Mucosa of descending colon (tissue), 3 donors: ENCODE measurements at regions not wholly inside any gene's neighbourhood (a gene's known extent, or its start where the extent isn't known, plus 50 kb on each side); places are given as distances from the start of the nearest gene placed in this dataset.
A peak's percentile ranks its signal among the peaks of the same experiment; 100 is the strongest.

Experiments
- ATAC-seq: fragments of 200-7000 bp; cut with Tn5 transposase; one replicate; pipeline ENCODE4 v1.9.1; 2020; ENCODE audit warnings: mild to moderate bottlenecking, moderate library complexity
- DNase-seq, 3 donors: peaks; one replicate each; pipeline ENCODE4 v3.0.0-alpha.2; 2020
- H3K36me3 ChIP-seq: fragments of 200-600 bp; one replicate; pipeline ENCODE4 v1.8.0; 2021; ENCODE audit warnings: low read depth, mild to moderate bottlenecking
- H3K4me1 ChIP-seq: fragments of 200-600 bp; one replicate; pipeline ENCODE4 v1.8.0; 2021; ENCODE audit warnings: low read depth, mild to moderate bottlenecking
- H3K4me3 ChIP-seq: fragments of 200-600 bp; one replicate; pipeline ENCODE4 v1.8.0; 2021; ENCODE audit warnings: mild to moderate bottlenecking
- H3K9me3 ChIP-seq: fragments of 200-600 bp; one replicate; pipeline ENCODE4 v1.8.0; 2021; ENCODE audit warnings: mild to moderate bottlenecking
- intact Hi-C, 2 donors: fragments of 100-400 bp; cut with DNase I in 1 of 2; cut with micrococcal nuclease in 1 of 2; formaldehyde crosslinking; loops; one replicate each; pipeline versions ENCODE4 v1.11.0 to v1.11.1; 2022; cut with DNase I, micrococcal nuclease
- TF ChIP-seq, protein P1 (sequence below): fragments of 200-600 bp; IDR thresholded peaks from one replicate; pipeline ENCODE4 v1.8.0; 2022; ENCODE audit warnings: antibody characterized with exemption, mild to moderate bottlenecking
- donor health status: DM: no; HTN: no; CAD: no; lungs with moderate emphysema.
- donor health status: DM: no; HTN: no; CAD: no.
- donor health status: DM: no; HTN: yes; CAD: no.

DNA sequence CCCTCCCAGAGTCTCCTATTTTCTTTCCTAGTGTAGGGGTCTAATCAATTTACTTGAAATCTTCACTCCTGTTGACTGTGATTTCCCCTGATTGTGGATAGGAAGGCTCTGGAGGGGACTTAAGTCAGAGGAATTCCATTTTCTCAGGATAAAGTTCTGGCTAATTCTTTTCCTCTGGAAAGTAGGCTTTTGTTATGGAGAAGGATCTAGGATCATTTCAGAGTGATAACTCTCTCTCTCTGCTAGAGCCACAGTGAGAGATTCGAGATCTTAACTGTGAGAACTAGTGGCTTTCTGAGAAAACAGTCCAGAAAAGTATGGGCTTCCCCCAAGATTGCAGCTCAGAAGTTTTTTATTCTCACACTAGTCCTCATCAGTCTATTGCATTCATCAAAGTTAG is 163.9 kb upstream of the TFPI start:
- DNase-seq (no peak), ATAC-seq (no peak)
- no peaks in the 10 kb centered on the region for H3K9me3 ChIP-seq
- H3K4me3 ChIP-seq: no peak overlapping the region
- intact Hi-C loops: no loop called here
- H3K36me3 ChIP-seq: no peaks in the 10 kb centered on the region
- TF ChIP-seq, protein P1, sequence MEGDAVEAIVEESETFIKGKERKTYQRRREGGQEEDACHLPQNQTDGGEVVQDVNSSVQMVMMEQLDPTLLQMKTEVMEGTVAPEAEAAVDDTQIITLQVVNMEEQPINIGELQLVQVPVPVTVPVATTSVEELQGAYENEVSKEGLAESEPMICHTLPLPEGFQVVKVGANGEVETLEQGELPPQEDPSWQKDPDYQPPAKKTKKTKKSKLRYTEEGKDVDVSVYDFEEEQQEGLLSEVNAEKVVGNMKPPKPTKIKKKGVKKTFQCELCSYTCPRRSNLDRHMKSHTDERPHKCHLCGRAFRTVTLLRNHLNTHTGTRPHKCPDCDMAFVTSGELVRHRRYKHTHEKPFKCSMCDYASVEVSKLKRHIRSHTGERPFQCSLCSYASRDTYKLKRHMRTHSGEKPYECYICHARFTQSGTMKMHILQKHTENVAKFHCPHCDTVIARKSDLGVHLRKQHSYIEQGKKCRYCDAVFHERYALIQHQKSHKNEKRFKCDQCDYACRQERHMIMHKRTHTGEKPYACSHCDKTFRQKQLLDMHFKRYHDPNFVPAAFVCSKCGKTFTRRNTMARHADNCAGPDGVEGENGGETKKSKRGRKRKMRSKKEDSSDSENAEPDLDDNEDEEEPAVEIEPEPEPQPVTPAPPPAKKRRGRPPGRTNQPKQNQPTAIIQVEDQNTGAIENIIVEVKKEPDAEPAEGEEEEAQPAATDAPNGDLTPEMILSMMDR: no peak
- no peaks in the 10 kb centered on the region for H3K4me1 ChIP-seq

DNA sequence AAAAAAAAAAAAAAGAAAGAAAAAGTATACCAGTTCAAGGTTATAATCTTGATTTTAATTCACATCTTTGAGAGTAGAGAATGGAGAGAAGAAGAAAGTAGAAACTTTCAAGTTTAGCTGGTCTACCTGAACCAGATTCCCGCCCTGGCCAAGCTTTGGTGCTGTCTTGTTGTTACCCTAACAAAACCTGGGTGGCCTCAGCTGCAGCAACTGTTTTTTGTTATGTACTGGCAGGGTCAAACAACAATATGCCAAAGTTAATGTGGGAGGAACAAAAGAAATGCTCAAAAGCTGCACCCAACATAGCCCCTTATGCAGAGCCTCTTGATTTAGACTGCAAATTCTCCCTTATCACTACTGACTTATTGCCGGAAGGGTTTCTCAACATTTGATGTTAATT is 165.3 kb upstream of the TFPI start:
- TF ChIP-seq, protein P1: no peak
- Histone ChIP-seq H3K4me3 (no peak overlapping the region), H3K4me1 (no peaks in the 10 kb centered on the region), H3K9me3 (no peaks in the 10 kb centered on the region), H3K36me3 (no peaks in the 10 kb centered on the region)
- no peak for ATAC-seq
- DNase-seq: no peak
- intact Hi-C loops: no loop called here

DNA sequence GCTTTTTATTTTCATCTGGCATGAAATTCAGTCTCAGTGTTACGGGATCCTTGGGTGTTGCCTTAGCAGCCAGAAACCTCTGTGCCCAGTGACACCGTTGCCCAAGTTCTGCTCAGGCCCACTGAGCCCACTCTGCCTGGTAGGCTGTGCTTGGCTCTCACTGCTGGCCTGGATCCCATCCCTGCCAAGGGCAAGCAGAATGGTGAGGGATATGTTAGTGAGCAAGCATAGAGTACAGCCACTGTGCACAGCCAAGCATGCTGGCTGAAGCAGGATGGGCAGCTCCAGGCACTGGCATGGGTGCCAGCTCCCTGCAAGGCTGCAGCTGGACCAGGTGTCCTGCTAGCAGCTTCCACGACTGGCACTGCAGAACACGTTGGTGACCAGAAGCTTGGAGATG is 194.7 kb upstream of the TFPI start:
- DNase-seq (no peak), ATAC-seq (peak; percentile 11)
- no peak overlapping the region for H3K4me3 ChIP-seq
- no peaks in the 10 kb centered on the region for H3K4me1 ChIP-seq
- intact Hi-C loops: no loop called here
- no peaks in the 10 kb centered on the region for H3K36me3 ChIP-seq
- TF ChIP-seq, protein P1: no peak
- H3K9me3 ChIP-seq: no peaks in the 10 kb centered on the region

DNA sequence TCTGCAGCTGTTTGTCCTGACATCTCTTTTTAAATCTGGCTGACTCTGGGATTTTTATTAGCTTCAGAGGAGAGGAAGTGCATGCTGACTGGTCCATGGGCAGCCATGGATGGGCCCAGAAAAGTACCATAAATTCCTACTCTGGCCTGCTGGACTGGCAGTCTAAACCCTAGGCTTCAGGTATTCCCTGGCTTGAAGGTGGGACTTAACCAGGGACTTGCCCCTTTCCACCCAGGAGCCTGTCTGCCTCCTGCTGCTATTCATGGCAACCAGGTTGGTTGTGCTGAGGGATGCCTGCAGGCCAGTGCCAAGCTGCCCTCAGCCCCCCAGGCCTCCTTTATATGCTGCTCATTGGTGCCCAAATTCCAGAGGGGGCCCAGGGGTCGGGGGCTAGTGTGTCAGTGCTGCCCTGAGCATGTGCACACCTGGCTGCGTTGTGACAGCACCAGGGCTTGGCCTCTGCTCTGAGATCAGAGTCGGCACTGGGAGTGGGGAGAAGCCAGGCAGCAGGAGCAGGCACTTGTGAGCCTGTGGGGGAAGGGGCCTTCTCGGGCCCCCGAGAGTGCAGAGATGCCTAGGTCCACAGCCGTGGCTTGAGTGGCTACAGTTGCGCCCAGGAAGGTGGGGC is 195.7 kb upstream of the TFPI start:
- TF ChIP-seq, protein P1: no peak
- Histone ChIP-seq H3K36me3 (no peaks in the 10 kb centered on the region), H3K4me1 (no peaks in the 10 kb centered on the region), H3K9me3 (no peaks in the 10 kb centered on the region), H3K4me3 (no peak overlapping the region)
- ATAC-seq: no peak
- intact Hi-C loops: no loop called here
- peak in 1 of 3 donors; percentile 46 for DNase-seq

DNA sequence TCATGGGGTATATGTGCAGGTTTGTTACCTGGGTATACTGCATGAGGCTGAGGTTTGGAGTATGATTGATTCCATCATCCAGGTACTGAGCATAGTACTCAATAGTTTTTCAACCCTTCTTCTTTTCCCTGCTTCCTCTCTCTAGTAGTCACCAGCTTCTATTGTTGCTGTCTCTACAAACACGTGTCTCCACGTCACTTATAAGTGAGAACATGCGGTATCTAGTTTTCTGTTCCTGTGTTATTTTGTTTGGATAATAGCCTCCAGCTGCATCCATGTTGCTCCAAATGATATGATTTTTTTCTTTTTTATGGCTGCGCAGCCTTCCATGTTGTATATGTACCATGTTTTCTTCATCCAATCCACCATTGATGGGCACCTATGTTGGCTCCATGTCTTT is 214.8 kb upstream of the TFPI start:
- no peaks in the 10 kb centered on the region for H3K36me3 ChIP-seq
- TF ChIP-seq, protein P1: no peak

DNA sequence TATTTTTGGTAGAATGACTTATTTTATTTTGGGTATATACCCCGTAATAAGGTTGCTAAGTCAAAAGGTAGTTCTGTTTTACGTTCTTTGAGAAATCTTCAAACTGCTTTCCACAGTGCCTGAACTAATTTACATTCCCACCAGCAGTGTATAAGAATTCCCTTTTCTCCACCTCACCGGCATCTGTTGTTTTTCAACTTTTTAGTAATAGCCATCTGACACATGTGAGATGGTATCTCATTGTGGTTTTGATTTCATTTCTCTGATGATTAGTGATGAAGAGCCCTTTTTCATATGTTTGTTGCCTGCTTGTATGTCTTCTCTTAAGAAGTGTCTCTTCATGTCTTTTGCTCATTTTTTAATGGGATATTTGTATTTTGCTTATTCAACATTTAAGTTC is 215.2 kb upstream of the TFPI start:
- DNase-seq (no peak), ATAC-seq (no peak)
- no peaks in the 10 kb centered on the region for H3K36me3 ChIP-seq
- TF ChIP-seq, protein P1: no peak
- H3K4me1 ChIP-seq: no peaks in the 10 kb centered on the region
- H3K9me3 ChIP-seq: no peaks in the 10 kb centered on the region
- H3K4me3 ChIP-seq: no peak overlapping the region
- intact Hi-C loops: no loop called here

More for the DNA sequence above, 214.8 kb upstream of the TFPI start:
- no peak for ATAC-seq
- H3K4me3 ChIP-seq: no peak overlapping the region
- intact Hi-C loops: no loop called here
- no peaks in the 10 kb centered on the region for H3K4me1 ChIP-seq
- no peak for DNase-seq
- no peaks in the 10 kb centered on the region for H3K9me3 ChIP-seq
